NCI-H1694 treated with DMSO at 0.1 percent for 48 hours (cell line): ENCODE measurements at regions not wholly inside any gene's neighbourhood (a gene's known extent, or its start where the extent isn't known, plus 50 kb on each side); places are given as distances from the start of the nearest gene placed in this dataset.

Experiments used
- DNase-seq: peaks from one replicate; lab custom pipeline; 2025; lab: John Stamatoyannopoulos, UW

DNA sequence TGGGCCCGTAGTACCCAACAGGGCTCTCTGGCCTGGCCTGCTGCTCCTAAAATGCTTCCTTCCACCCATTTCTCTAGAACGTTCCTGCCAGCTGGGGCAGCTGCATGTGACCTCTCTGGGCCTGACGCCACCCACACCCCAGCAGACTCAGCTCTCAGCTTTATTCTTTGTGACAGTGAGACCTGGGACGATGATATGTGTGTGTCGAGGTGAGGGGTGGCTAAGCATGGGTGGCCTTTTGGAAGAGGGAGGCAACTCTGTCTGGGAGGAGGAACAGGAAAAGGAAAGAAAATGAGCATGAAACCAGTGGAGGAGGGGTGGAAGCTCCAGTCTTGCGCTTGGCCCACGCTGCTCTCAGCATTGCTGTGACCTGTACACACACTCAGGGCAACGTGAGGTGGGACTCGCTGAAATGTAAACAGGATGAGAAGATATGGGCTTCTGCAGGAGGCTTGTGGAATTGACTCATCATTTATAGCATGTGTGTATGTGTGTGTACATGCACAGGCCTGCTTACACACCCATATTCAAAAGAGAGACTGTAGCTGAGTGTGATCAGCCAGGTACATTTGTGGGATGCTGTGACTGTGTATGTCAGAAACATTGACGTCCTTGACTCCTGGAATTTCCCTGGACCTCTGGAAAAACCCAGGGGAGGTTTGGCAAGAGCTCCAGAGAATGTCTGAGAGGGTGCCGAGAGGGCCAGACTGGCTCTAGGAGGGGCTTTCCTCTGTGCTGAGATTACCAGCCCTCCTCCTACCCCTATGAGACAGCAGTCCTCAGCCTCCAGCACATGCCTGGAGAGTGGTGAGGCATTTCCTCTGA, 137.9 kb downstream of the PJA1 start:
- DNase-seq = no peak

DNA sequence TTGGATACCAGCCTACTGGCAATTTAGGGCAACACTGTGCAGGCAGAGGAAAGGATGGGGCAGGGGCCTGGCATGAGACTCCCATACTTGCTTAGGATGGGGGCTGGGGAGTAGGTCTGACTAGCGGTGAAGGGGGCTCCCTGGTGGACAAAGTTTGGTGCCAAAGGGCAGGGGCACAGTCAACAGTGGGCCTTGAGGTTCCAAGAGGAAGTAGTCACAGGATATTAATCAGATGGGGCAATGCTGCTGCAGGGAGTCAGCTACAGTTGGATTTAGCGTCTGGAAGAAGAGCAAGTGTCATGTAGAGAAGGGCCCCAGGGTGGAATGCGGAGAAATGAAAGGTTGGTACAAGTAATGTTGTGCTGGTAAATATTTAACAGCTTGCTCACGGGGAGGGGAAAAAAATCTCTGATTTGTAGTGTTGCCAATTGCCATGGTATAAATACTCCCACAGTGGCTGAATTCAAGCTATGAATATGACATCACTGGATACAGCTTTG, 139.4 kb downstream of the PJA1 start:
- no peak for DNase-seq

DNA sequence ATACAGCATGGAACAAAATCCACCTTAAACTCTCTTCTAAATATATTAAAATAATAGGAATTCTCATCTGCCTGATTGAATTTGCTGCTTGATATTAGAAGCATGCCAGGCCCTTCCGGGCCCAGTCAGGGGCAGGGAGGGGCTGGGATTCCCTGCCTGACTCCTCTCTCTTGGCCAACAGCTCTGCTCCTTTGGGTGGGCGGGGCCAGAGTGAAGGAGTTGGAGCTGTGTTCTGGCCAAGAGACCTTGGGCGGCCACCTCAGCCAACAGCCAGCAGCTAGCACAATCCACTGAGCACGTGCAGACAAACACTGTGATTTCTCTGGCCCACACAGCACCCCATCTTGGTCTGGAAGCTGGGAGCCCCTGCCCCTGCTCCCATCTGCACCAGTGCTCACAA, 140.3 kb downstream of the PJA1 start:
- no peak for DNase-seq

DNA sequence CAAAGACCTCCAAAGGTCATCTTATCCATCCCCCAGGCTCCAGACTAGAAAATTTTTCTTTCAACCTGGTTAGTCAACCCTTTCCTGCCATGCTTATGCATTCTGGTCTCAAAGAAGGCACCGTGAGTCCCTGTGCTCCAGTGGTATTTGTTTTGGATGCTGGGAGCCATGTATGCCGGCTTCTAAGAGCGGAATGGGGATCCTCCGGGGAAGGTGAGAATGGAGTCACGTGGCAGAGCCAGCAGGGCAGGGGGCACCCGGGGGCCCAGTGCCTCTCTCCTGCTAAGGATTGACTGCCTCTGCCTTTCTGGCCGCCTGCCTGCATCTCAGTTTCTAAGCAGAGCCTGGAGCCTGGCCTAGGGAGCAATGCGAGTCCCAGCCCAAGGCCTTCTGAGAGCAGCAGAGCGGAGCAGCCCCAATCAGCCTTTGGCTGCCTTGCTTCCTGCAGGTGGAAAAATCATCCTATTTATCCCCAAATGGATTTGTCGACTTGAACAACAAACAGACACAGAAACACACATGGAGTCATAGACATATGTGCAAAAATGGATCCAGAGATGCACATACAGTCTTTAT, 141.0 kb downstream of the PJA1 start:
- no peak for DNase-seq

DNA sequence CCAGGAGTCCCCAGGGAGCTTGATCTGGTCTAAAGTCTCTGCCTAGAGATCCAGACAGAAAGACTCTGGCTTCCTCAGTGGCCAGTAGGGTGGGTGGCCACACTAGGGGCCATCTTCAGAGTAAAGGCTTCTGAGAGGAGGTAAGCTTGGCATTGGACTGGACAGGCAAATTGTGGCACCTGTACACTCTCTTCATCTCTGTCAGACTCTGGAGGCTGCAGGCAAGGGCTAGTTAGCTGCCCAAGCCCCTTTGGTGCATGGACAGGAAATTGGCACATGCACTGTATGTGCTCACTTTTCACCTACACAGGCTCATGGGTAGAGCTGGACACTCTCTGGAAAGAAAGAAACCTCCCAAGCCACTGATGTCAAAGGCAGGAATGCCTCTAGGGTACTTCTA, 142.8 kb downstream of the PJA1 start:
- DNase-seq = no peak

DNA sequence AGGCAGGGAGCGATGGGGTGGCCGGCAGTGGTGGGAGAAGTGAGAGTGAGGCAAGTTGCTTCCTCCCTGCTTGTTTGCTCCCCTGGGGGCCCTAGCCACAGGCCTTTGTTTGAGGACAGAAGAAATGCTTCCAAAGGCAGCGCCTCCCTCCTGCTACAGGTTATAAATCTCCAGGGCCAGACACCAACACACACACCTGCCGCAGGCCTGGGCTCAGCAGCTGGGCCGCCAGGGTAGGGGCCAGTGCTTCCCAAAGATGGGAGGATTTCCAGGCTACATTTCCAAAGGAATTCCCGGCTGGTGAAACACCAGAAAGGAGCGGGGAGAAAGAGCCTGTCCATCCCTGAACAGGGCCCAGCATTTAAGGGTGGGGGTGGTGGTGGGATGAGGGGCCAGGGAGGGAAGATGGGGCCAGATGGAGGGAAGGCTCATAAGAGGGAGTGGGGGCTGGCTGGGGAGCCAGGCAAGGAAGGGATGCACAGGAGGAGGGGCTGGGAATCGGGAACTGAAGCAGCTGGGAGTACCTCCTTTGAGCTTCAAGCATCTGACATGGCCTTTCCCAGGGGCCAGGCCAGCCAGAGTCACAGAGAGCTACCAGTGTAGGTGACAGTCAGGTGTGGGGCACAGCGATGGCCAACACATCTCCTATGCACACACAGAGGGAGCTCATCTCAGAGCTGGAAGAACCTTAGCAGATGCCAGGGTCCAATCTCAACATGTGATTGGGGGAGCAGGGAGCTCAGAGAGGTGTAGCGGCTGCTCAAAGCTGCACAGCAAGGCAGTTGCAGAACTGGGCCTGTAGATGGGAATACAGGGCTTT, 143.9 kb downstream of the PJA1 start:
- no peak for DNase-seq

DNA sequence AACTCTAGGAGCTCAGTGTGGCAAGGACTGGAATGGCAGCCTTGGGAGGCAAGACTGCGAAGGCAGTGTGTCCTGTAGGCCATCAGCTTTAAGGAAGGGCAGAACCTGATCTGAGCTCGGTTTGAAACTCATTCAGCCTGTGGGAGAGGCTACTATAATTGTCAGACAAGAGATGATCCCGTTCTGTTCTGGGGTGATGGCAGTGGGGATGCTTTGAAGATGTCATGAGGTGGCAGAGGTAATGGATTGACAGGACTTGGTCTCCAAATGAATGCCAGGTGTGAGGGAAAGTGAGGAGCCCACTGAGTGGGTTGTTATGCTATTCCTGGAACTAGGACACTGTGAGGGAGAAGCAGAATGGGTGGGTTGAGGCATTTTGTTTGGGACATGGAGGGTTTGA, 144.9 kb downstream of the PJA1 start:
- DNase-seq = no peak

DNA sequence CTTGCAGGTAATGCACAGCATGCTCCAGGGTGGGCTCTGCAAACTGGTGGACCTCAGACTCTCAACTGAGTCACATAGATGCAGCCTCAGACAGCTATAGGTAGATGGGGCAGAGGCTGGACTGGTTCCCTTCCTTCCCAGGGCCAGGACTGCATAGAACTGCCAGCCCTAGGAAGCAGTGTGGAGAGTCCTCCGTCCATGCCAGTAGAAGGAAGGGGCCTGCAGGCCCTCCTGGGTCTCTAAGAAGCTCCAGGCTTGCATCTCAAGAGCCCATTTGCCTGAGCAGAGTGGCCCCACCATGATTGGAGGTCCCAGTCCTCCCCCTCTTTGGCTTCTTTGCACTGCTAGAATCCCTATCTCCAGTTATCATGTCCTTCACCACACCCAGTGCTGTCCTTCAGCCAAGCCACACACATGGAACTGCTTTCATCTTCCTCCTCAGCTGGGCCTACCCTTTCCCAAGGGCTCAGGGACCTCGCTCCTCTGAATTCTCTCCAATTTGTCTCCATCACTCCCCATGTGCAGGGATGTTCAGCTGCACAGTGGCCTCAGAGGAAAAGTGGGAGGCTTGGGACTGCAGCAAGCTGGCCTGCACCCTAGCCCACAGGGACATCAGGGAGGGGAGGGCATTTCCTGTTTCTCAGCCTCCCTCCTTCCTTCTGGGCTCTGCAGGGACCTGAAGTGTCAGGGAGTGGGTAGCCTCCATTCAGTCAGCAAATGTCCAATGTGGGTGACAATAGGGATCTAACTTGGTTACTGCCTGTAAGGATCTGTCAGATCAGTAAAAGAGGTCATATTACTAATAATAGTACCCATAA, 146.0 kb downstream of the PJA1 start:
- no peak for DNase-seq

DNA sequence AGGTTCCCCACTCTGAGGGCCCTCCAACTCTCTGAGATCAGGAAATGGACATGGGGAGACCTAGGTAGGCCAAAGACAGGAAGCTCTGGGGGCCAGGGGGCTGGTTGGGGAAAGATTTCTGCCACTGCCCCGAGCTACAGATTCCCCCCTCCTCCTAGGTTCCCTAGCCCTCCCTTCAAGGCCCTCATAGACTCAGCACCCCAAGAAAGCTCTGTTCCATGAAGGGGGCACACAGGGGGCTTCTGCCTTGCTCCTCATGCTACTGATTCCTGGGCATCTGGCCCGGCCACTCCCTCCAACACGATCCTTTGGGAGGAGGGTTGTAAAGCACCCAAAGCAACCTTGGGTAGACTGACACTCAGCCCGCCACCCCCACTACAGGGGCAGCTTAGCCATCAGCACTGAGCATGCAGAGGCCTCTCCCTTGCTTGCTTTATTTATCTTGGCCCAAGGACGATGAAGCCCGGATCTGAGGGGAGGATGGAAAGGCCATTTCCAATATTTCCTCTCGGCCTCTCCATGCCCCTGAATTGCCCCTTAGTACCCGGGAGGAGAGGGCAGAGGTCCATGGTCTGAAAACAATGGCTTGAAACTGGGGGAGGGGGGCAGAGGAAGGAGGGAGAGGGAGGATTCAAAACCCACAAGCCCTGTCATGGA, 146.7 kb downstream of the PJA1 start:
- DNase-seq = no peak

DNA sequence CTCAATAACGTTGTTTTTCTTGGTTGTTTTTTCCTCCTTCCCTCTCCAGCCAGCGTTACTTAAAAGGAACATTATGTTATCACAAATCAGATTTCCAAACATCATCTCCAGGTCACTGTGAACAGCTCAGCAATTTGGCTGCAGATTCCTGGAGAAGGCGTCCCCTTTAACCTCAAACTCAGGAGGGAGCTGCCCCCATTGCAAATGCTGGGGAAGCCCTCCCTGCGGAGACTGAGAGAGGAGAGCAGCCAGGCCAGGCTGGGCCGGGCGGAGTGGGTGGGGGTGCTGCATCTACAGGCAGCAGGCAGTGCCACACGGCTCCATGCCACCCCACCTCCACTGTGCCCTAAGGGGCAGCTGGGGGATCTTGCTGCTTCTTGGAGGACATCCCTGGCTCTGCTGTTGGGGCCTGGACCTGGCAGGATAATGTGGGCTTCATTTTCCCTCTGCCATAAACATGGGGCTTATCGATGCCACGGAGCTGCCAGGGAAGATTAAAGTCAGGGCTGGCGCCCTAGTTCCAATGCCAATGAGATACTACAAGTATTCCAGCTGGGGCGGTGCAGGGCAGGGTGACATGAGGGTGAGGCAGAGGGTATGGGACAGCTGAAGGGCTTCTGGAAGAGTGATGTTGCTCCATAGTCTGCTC, 148.8 kb downstream of the PJA1 start:
- no peak for DNase-seq

DNA sequence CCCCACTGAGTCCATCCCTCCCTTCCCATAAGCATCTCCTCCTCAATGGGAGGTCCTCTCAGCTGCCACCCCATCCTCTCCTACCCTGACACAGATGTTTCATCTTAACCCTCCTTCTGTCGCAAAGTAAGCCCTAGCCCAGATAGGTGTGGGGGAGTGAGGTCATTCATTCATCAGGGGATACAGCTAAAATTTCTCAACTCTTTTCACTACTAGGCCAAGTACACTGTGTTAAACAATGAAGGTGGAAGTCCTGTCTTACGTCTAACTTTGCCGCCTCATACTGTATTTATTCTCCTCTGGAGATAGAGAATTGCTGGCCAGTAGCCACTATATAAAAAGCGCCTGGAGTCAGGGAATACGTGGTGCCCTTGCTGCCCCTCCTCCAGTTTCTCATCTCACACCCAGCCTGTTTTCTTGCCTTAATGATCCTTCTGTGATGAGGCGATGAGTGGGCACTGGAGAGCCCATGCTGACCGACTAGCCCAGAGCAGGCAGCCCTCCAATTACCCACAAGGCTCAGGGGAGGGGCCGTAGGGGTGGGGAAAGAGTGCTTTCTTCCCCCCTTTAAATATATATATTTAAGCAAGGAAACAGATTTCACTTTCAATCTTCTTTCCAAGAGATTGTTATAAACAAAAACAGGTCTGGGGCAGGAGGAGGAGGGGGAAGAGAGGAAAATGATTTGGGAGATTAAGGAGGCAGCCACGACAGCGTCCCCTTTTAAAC, 149.5 kb downstream of the PJA1 start:
- no peak for DNase-seq

DNA sequence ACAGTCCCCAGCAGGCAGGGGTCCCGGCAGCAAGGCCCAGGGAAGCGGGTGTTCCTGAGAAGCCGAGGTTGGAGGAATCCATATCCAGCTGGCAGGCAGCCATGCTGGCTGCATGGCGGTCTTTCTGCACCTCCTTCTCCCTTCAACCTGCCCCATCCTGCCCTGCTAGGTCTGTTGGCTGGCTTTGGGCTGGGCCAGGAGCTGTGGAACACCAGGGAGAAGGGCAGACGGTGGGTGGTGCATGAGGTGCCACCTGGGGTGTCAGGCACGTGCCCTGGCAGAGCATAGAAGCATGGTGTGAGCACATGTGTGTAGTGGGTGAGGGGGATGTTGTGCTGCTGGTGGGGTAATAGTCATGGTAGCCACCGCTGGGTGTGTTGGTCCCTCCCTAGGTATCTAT, 150.1 kb downstream of the PJA1 start:
- no peak for DNase-seq

DNA sequence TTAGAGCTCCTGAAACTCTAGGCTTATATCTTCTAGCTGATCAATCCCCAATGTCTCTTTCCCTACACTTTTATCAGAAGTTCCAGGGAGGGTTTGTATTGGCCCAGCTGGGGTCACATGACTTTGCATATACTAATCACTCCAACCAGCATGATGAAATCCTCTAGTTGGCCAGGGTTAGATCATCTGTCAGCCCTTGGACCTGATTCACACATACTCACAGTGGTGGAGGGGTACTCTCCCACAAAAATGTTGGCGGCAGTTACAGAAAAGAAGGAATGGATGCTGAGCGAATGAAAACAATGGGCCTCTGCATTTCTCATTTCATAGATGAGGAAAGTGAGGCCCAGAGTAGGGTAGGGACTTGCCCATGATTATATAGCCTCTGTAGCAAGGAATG, 151.1 kb downstream of the PJA1 start:
- DNase-seq = no peak

DNA sequence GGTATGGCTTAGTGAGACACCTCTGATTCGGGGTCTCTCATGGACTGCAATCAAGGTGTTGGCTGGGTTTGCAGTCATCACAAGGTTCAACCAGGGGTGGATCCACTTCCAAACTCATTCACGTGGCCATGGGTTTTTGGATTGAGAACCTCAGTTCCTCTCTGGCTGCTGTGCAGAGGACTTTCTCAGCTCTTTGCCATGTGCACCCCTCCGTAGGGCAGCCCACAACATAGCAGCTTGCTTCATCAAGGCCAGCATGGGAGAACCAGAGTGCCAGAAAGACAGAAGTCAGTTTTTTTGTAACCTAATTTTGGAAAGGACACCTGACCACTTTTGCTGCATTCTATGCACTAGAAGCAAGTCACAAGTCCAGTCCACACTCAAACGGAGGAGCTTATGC, 154.9 kb downstream of the PJA1 start:
- DNase-seq = no peak

DNA sequence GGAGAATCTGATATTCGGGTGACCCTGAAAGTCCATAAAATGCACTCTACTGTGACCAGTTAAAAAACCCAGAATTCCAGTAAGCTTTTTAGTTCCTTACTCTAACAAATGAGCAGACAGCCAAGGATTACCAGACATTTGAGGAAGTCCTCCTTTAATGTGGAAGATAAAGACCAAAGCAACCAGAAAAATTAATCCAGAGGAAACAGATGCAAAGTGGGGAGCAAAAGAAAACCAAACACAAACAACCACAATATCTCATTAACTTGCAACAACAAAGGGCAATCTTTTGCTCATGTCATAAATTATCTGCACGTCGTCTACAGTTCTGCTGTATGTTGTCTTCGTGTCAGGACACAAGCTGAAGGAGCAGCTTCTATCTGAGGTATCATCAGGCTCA, 164.4 kb downstream of the PJA1 start:
- DNase-seq = no peak

DNA sequence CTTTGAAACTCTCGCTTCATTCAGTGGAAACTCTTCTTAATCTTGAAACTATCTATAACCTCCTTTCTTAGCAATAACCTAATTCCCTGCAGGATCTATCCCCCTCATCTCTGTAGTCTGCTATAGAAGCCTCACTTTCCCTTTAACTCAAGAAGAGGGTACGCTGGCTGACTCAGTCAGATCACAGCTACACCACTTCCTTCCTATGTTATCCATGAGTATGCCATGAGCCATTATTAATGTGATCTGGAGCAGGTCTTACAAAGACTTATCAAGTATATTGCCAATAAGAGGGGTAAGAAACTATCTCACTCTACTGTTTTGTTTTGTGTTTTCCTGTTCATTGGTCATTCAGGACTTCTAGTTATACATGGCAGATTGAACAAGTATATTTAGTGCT, 165.3 kb downstream of the PJA1 start:
- no peak for DNase-seq

DNA sequence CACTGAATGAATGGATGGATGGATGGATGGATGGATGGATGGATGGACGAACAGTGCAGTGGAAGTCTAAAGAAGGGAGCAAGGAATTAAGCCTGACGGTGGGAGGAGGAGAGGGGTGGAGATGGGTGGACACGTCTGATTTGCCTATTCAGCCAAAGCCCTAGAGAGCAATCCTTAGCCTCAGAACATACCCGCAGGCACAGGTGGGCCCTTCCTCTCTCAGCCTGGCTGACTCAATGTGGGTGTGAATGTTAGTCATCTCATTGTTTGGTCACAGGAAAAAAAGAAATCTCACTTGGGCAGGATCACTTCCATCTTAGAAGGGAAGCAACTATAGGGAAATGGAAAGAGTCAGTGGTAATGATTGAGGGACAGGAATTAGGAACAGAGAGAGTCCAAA, 165.9 kb downstream of the PJA1 start:
- DNase-seq = no peak

DNA sequence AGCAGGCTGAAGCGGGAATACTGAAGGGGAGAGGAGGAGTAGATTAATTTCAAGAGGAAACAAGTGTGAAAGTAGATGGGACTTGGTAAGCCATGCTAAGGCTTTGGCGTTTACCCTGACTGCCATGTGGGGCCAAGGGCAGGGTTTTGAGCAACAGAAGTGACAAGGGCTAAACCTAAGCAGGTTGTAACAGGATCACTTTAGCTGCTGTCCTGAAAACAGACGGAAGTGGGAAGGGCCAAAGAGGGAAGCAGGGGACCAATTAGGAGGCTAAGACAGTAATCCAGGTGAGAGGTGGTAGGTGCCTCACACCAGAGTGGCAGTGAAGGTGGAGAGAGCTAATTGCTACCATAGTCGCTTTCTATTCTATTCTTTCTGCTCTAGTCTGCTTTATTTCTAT, 166.5 kb downstream of the PJA1 start:
- DNase-seq = no peak

DNA sequence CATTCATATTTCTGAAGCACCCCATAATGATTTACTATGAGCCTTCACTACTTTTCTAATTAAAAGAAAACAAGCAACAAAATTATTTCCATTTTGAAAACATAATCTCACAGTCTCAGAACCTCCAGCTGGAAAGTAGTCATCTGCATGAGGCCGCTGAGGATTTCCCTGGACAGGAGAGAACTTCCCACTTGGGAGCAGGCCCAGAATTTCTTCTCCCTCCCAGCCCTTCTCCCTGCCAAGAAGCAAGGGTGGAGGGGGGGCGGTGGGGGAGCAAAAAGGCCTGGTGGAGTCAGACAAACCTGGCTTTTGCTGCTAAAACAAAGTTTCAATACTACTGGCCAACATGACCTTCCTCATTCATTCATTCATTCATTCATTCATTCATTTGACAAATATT, 167.3 kb downstream of the PJA1 start:
- no peak for DNase-seq

DNA sequence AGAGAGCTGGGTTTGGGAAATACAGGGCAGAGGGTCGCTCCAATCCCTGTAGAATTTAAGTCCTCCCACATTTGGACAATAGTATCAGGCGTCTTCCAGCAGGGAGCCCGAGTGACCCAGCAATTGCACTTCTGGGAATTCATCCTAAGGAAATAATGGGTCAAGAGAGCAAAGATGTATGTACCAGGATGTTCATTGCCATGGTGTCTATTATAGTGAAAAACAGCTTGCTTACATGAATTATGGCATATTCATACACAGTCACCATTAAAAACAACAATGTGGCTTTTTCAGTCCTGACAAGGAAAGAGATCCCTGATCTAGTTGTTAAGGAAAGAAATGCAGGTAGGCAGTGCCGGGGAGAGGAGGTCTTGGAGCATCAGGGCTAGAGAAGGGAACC, 167.7 kb downstream of the PJA1 start:
- no peak for DNase-seq
